ENCODE measurements at regions not wholly inside any gene's neighbourhood (a gene's known extent, or its start where the extent isn't known, plus 50 kb on each side); places are given as distances from the start of the nearest gene placed in this dataset.
"Not testable (repeated sequence)": the region's sequence is repeated elsewhere in the genome, so short reads cannot be mapped to it uniquely, and the experiment has no call there.

GRCh38 chr21:10463156-10463555 lies 58.2 kb upstream of the TPTE start:
- TF ChIP-seq CTCF (IDR thresholded peaks at IDR 0.05): no peak
- no peak for DNase-seq
- H3K4me1 Mint-ChIP-seq (ENCODE audit: low read depth): no peaks in the 10 kb centered on the region
- no peaks in the 10 kb centered on the region for H3K27me3 Mint-ChIP-seq (ENCODE audit: insufficient read depth)
- H3K27ac Mint-ChIP-seq: no peak overlapping the region
- no peaks in the 10 kb centered on the region for H3K36me3 Mint-ChIP-seq (ENCODE audit: low read depth)
- no peaks in the 10 kb centered on the region for H3K9me3 Mint-ChIP-seq
- H3K4me3 Mint-ChIP-seq: no peak overlapping the region

- TF ChIP-seq CTCF (IDR thresholded peaks at IDR 0.05): no peak
- H3K27me3 Mint-ChIP-seq (ENCODE audit: insufficient read depth): no peaks in the 10 kb centered on the region
- no peaks in the 10 kb centered on the region for H3K4me1 Mint-ChIP-seq (ENCODE audit: low read depth)
- H3K36me3 Mint-ChIP-seq (ENCODE audit: low read depth): no peaks in the 10 kb centered on the region
- no peak for DNase-seq
- no peak overlapping the region for H3K27ac Mint-ChIP-seq
- no peak overlapping the region for H3K4me3 Mint-ChIP-seq
- no peaks in the 10 kb centered on the region for H3K9me3 Mint-ChIP-seq
Observed at GRCh38 chr21:10464975-10465374, 56.4 kb upstream of the TPTE start.

- H3K9me3 Mint-ChIP-seq; H3K4me3 Mint-ChIP-seq; DNase-seq; H3K4me1 Mint-ChIP-seq (ENCODE audit: low read depth); H3K27ac Mint-ChIP-seq; H3K27me3 Mint-ChIP-seq (ENCODE audit: insufficient read depth); H3K36me3 Mint-ChIP-seq (ENCODE audit: low read depth): not testable (repeated sequence)
Observed at GRCh38 chr21:10465524-10466110, 55.8 kb upstream of the TPTE start.

- Mint-ChIP-seq H3K4me3 (no peak overlapping the region), H3K27ac (no peak overlapping the region), H3K4me1 (ENCODE audit: low read depth) (no peaks in the 10 kb centered on the region), H3K9me3 (no peaks in the 10 kb centered on the region), H3K36me3 (ENCODE audit: low read depth) (no peaks in the 10 kb centered on the region), H3K27me3 (ENCODE audit: insufficient read depth) (no peaks in the 10 kb centered on the region)
- no peak for TF ChIP-seq CTCF (IDR thresholded peaks at IDR 0.05)
- no peak for DNase-seq
Observed at GRCh38 chr21:10466200-10466599, 55.2 kb upstream of the TPTE start.

All from HFFc6 (cell line).